HG02798 (cell line): ENCODE measurements at regions not wholly inside any gene's neighbourhood (a gene's known extent, or its start where the extent isn't known, plus 50 kb on each side); places are given as distances from the start of the nearest gene placed in this dataset.
"Not testable (repeated sequence)": the region's sequence is repeated elsewhere in the genome, so short reads cannot be mapped to it uniquely, and the experiment has no call there.

ENCODE experiments used
- ATAC-seq: cut with Tn5 transposase; IDR thresholded peaks from one replicate; pipeline ENCODE4 v1.9.1; 2021; ENCODE audit warnings: mild to moderate bottlenecking; ENCODE audit not compliant: unreplicated experiment, poor library complexity

DNA sequence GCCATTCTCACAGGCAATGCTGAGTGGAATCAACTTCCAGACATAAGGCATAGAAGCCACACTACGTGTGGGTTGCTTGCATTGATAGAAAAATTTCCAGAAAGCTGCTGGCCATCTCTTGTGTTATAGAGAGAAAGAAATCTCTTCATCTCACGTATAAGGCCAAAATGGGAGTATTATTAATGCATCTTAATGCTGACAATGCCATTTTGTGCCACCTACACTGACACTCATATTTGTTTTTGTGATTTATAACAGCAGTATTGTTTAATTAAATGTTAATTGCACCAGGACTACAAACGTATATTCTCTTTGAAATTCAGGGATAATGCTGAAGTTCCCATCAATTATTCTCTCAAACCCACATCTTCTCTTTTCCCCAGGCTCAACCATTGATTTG is 56.1 kb upstream of the TMEM132D start:
- ATAC-seq: no peak

DNA sequence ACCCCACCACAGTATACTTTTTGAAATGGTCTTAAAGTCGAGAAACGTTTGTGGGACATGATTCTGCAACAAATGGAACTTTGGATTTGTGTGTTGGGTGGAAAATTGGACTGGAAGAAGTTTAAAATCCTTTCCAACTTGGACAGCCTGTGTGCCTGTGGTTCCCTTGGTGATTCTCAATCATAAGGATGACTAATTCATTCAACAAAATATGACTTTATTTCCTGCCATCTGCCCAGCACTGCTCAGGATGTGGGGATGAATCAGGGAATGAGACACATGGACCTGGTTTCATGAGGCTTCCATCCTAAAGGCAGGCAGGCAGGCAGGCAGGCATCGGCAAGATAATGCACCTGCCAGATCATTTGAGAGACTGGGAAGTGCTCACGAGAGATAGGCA is 57.3 kb upstream of the TMEM132D start:
- ATAC-seq: no peak

DNA sequence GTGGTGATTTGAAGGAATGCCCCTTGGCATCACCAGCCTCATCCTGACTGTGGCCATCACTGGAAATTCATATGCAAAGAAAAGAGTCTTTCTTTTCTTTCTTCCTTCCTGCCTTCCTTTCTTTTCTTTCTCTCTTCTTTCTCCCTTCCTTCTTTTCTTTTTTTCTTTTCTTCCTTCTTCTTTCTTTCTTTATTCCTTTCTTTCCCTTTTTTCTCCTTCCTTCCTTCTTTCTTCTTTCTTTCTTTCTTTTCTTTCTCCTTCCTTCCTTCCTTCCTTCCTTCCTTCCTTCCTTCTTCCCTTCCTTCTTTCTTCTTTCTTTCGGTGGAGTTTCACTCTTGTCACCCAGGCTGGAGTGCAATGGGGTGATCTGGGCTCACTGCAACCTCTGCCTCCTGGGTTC is 58.0 kb upstream of the TMEM132D start:
- ATAC-seq: no peak

DNA sequence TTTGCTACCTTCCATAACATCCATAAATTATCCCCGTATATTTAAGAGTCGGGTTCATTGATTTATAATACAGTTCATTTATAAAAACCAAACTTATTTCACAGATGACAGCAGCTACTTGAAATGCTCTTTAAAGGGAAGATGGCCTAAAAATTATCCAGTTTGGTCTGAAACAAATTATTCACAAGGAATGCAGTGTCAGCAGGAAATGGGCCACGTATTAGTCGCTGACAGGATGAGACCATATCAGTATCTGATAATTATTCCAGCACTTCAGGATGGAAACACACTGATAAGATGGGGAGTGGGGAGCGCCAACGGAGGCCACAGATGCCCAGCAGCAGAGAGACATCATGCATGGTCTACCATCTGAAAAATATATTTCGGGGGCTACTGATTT is 60.5 kb upstream of the TMEM132D start:
- no peak for ATAC-seq

DNA sequence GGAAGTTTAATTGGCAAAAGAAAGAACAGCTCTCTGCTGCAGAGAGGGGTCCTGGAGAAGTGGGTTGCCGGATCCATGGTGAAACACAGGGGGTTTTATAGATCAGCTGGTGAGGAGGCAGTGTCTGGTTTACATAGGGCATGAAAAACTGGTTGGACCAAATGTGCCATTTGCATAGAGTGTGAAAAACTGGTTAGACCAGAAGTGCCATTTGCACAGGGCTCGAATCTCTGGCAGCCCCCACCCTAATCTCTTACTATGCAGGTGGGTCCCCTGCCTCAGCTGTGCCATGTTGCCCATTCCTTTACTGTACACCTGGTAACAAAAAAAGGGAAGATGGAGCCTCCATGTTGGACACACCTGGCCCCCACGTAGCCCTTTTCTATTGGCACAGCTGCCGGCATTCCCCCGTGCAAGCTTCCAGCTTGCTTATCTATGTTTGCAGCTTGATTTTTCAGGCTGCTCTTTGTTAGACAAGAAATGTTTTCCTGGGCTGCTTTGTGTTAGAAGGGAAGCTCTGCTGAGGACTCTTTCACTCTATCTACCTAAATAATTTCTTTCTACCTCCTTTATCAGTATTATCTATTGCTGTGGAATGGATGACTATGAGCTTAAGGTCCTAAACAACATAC is 61.1 kb upstream of the TMEM132D start:
- no peak for ATAC-seq

DNA sequence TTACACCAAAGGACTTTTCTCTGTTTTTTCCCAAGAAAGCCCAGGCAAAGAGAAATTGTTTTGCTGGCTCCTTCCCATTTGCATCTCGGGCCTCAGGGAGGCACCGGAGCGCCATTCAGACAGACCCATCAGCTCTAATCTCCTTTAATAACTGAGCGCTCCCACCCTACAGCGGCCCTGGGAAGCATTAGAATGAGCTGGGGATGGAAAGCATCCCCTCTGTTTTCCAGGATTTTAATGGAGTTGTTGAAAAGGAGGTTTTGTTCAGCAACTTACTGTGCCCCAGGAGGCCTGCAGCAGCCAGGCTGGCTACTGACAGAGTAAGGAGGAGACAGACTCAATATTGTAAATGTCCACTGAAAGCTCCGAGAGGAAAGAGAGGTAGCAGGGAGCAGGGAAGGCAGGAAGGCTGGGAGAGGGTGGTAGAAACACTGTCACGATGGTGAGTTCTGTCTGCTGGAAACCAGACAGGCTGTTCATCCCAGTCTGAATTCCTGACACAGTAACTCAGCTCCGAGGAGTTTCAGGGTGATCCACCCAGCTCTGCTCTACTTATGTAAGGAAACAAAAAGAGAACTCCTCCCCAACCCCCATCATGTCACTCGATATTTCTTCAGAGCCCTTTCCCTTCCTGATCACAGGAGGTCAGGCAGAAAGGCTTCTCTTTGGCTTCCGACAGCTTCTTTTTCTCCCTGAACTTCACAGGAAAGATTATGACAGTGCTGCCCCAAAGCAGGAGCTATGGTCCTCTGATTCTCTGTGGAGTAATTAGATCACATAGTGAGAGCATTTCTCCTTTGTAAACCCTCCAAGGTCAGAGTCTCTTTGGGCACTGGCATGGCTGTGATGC is 62.5 kb upstream of the TMEM132D start:
- no peak for ATAC-seq

DNA sequence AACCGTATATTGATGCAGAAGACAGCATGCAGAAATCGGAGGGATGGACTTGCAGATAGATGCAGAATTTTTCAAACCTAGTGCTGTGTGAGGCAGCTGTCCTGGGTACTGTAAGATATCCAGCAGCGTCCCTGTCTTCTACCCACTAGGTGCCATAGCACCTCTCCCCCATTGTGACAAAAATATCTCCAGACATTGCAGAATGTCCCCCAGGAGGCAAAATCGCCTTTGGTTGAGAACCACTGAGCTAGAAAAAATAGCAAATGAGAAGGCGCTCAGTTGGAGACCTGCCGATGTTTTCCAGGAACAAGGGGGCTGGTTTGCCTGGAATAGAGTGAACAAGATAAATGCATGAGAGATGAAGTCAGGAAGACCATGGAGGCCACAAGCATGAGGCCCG is 67.9 kb upstream of the TMEM132D start:
- no peak for ATAC-seq

DNA sequence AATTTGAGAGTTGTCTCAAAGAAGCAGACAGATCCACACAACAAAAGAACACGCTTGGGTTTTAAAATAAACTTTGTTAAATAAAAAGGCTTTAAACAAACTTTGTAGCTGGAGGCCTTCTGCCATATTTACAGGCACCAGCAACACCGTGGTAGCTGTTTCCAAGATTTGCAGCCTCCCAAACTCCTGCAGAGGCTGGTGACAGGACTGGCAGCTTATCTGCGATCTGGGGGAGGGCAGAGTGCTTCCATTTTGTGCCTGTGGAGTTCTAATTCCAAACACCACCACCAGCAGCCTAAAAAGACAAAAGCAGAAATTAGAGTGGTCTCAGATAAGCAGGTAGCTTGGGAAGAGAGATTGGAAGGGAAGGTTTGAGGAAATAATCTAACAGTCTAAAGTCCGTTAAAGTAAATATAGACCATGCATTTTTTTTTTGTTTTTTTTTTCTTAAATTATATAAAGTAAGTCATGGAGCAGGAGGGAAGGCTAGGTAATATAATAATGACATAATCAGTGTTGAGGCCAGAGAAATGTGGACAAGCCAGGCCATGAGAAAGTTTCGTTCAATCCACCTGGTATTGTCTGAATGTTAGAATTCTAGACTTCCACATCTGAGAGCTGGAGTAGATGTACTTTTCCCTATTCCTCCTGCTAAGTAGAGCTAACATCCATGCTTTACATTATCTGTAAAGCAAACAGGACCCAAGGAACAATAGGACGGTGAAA is 69.6 kb upstream of the TMEM132D start:
- no peak for ATAC-seq

DNA sequence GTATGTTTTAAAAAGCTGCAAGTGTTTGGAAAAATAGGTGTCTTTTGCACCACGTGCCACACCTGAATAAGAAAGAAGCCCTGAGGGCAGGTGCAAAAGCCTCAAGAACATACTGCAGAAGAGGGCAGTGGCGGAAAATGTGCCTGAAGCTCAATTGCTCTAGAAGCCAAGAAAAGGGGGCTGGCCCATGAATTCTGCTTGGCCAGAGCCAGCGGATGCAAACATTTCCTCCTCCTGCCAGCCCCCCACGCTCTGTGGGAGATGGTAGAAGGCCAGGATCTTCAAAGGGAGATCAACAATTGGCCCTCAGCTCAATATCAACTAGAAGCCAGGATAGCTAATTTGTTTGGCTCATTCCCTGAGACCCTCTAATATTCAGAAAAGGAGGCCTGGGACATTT is 80.3 kb upstream of the TMEM132D start:
- no peak for ATAC-seq

DNA sequence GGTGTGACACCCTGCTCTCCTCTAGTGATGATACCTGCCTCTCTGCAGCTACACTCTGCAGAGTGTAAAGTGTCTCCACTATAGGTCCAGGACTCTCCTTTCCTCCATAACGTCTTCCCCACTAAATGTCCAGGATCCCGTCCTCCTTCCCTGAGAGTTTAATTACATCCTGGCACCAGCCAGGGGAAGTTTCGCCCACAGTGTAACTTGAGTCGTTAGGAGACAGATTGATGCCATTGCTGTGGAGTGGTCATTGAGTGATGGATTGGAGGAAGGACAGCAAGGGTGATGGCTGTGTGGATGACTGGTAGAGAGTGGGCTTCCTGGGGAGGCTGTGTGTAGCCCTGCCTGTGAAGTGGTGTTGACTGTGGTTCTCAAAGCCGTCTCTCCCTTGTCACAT is 84.0 kb upstream of the TMEM132D start:
- ATAC-seq: no peak

DNA sequence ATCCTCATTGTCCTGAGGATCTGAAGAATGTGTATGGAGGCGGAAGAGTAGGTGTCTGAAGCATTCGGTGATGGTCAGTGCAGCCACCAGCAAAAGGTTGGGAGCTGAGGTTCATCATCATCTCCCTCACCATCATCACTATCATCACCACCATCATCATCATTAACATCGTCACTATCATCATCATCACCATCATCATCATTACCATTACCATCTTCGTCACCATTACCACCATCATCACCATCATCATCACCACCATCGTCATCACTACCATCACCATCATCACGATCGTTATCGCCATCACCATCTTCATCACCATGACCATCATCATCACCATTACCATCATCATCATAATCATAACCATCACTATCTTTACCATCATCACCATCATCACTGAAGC is 90.8 kb upstream of the TMEM132D start:
- no peak for ATAC-seq

DNA sequence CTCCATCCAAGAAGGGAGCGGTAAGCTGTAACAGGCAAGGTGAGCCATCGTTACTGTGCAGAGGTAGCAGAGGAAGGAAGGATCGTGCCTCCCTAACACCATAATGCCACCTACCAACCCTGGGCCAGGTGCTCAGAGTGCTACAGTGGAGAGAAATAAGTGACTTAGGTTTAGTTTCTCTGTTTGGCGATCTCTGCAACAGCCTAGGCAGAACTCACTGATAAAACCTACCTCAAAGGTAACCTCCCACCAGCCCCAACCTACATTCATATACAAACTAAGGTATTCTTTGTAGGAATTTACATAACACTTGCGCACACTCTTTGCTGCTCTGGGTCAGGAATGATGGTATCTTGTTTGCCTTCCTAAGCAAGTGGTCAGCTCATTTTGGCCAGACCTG is 93.4 kb upstream of the TMEM132D start:
- no peak for ATAC-seq

DNA sequence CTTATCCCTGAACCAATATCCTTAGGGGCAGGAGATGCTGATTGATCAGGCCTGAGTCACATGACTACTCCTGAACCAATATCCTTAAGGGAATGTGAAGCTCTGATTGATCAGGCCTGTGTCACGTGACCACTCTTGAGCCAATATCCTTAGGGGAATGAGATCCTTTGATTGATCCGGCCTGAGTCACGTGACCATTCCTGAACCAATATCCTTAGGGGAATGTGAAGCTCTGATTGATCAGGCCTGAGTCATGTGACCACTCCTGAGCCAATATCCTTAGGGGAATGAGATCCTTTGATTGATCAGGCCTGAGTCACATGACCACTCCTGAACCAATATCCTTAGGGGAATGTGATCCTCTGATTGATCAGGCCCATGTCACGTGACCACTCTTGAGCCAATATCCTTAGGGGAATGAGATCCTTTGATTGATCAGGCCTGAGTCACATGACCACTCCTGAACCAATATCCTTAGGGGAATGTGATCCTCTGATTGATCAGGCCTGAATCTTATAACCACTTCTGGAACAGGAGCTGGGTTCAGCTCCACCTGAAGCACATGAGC is 100.6 kb upstream of the TMEM132D start:
- ATAC-seq: not testable (repeated sequence)

DNA sequence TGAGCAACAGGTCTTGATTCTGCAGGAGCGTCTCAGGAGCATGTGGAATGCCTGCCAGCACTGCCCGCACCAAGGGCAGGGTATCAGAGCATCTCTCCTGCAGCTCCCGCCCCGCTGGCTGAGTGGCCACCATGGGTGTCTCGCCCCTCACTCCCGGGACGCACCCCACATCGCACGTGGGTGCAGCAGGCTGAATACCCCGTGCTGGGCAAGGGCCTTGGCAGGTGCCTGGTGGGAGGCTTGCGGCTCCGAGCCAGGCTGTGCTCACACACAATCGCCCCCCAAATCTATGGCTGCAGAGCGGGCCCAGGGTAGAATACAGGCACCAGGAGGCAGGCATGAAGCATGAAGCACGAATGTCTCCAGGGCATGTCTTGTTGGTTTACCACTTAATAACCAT is 103.9 kb upstream of the TMEM132D start:
- ATAC-seq: no peak

DNA sequence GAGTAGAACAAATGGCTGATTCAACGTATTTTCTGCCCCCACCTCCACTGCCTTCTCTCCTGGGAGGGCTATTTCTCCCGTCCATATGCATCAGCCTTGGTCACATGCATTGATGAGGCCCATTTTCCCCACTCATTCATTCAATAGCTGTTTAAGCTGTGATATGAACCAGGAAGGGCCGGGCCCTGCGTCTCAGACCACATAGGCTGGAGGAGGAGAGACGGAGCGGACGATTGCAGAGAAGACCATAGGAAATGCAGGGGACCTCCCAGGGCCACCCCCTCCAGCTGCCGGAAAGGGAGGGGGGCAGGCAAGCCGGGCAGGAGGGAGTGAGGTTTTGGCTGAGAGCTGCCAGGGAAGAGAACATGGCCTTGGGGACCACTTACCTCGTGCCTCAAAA is 104.4 kb upstream of the TMEM132D start:
- no peak for ATAC-seq

DNA sequence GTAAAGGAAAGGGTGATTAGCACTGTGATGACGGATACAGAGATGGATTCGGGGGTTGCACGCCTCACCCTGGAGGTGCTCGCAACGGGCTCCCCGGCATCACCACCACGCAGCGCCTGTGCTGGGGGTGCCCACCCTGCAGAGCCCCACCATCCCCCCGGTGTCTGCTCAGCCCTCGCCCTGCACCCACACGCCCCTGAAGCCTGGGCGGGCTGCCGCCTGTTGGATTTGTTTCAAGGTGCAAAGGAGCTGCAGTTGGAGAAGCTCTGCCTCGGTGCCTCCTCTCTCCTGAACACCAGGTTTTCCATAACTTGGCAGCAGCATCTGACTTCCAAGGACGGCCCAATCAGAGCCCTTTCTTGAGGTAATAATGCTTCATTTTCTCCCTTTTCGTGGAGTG is 106.1 kb upstream of the TMEM132D start:
- no peak for ATAC-seq

DNA sequence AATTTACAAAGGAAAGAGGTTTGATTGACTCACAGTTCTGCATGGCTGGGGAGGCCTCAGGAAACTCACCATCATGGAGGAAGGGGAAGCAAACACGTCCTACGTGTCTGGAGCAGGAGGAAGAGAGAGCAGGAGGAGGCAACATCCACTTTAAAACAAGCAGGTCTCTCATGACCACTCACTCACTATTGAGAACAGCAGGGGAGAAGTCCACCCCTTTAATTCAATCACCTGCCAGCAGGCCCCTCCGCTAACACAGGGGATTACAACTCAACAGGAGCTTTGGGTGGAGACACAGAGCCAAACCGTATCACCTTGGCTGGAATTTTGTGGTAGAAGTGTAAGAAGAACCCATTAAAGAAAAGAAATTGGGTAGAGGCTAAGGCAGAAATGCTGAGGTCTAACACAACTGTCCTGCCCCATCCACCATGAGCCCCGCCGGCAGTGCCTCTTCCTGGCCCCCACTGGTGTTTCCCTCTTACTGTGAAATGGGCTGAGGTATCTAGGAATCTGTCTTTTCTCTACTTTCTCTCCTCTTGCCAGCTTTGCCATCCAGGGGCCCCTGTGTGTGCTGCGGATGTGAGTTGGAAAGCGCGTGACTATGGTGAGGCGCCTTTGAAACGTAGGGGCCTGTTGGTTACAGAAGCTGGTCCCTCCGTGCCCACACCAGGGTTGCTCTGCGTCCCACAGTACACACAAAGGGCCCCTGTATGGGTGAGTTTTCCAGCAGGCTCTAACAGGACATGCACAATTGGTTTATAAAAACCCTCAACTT is 108.0 kb upstream of the TMEM132D start:
- no peak for ATAC-seq

DNA sequence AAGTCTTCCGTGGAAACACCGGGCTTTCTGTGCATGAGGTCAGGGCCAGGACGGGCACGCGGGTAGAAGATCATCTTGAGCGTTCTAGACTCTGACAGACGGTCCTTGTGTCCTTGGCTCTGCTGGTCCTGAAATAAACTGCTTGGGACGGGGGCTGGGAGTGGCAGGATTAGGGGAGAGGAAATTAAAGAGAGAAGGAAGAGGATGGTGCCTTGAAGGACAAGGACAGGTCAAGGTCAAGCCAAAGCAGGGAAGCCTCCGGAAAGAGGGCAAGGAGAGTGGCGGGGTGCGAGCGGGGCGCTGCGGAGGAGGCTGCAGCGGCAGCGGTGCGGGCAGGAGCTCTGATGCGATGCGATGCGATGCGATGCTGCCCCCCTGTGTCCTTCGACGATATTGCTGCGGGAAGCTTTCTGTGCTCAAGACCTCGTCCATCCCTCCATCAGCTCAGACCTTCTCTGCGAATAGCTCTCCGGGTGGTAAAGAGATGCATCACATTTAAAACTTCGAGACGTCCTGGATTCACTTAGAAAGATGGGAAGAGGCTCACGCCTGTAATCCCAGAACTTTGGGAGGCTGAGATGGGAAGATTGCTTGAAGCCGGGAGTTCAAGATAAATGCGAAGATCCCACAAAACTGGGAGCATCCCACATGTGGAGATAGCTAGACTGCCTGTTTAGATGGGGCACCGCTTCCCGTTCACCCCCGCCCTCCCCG is 110.1 kb upstream of the TMEM132D start:
- no peak for ATAC-seq

DNA sequence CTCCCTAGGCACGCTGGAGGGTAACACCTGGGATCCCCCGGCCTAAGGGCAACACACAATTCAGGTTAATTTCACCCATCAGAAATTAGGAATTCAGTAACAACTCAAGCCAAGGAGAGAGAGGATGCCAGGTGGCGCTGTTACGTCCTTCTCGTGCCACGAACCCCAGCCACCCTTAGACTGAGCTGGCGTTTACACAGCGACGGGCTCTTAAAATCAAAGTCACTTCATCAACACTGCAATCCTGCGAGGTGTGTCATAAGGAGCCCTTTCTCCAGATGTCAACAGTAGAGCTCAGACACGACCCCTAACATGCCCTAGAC is 110.6 kb upstream of the TMEM132D start:
- ATAC-seq: no peak

DNA sequence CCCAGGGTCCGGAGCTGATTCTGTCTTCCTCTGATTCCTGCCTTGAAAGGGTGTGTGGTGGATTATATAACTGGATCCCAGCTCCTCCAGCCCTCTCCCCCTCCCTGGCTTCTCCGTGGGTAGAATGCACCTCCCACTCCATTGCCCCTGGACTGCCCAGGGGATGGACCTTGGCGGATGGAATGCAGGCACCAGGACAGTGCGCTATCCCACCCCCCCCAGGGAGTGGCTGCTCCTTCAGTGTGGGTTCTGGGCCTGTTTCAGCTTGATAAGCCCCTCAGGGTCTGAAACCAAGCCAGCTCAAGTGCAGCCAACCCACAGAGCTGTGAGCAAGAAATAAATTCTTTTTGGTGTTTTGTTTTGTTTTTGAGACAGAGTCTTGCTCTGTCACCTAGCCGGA is 112.4 kb upstream of the TMEM132D start:
- ATAC-seq: no peak
